ENCODE measurements at regions not wholly inside any gene's neighbourhood (a gene's known extent, or its start where the extent isn't known, plus 50 kb on each side); places are given as distances from the start of the nearest gene placed in this dataset.

DNA sequence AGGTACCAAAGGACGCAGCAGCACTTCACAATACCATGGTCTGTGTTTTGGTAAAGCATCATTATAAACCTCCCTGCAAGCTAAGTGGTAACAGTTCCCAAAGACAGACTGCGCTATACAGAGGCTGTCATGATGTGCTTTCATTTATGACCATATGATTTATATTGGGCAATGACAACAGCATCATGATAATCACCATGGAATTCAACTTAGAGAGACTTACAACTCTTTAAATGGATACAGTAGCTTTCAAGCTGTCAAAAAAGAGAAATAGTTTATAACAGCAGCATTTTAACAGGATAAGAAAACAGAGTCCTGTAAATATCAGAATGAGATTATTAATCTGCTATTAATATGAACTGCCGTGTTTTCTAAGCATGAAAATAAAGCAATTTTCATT lies 341.7 kb downstream of the GPR37 start:
- TF ChIP-seq JUNB (IDR thresholded peaks at IDR 0.05; ENCODE audit: unreplicated experiment) = no peak
- TF ChIP-seq, protein P1, sequence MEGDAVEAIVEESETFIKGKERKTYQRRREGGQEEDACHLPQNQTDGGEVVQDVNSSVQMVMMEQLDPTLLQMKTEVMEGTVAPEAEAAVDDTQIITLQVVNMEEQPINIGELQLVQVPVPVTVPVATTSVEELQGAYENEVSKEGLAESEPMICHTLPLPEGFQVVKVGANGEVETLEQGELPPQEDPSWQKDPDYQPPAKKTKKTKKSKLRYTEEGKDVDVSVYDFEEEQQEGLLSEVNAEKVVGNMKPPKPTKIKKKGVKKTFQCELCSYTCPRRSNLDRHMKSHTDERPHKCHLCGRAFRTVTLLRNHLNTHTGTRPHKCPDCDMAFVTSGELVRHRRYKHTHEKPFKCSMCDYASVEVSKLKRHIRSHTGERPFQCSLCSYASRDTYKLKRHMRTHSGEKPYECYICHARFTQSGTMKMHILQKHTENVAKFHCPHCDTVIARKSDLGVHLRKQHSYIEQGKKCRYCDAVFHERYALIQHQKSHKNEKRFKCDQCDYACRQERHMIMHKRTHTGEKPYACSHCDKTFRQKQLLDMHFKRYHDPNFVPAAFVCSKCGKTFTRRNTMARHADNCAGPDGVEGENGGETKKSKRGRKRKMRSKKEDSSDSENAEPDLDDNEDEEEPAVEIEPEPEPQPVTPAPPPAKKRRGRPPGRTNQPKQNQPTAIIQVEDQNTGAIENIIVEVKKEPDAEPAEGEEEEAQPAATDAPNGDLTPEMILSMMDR (conservative IDR thresholded peaks at IDR 0.05; ENCODE audit: low read depth in 2 of 2) = no peak
- TF ChIP-seq, protein P2, sequence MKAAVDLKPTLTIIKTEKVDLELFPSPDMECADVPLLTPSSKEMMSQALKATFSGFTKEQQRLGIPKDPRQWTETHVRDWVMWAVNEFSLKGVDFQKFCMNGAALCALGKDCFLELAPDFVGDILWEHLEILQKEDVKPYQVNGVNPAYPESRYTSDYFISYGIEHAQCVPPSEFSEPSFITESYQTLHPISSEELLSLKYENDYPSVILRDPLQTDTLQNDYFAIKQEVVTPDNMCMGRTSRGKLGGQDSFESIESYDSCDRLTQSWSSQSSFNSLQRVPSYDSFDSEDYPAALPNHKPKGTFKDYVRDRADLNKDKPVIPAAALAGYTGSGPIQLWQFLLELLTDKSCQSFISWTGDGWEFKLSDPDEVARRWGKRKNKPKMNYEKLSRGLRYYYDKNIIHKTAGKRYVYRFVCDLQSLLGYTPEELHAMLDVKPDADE (IDR thresholded peaks at IDR 0.05) = no peak
- no peak for TF ChIP-seq EZH2phosphoT487 (IDR thresholded peaks at IDR 0.05; ENCODE audit: unreplicated experiment)
- TF ChIP-seq EZH2 (IDR thresholded peaks at IDR 0.05; ENCODE audit: low read depth, unreplicated experiment) = no peak
- TF ChIP-seq ZNF114 (CRISPR knock-in tag; IDR thresholded peaks at IDR 0.05) = no peak
- TF ChIP-seq POLR2AphosphoS5 (IDR thresholded peaks at IDR 0.05; ENCODE audit: low read depth) = no peak
- TF ChIP-seq, protein P3, sequence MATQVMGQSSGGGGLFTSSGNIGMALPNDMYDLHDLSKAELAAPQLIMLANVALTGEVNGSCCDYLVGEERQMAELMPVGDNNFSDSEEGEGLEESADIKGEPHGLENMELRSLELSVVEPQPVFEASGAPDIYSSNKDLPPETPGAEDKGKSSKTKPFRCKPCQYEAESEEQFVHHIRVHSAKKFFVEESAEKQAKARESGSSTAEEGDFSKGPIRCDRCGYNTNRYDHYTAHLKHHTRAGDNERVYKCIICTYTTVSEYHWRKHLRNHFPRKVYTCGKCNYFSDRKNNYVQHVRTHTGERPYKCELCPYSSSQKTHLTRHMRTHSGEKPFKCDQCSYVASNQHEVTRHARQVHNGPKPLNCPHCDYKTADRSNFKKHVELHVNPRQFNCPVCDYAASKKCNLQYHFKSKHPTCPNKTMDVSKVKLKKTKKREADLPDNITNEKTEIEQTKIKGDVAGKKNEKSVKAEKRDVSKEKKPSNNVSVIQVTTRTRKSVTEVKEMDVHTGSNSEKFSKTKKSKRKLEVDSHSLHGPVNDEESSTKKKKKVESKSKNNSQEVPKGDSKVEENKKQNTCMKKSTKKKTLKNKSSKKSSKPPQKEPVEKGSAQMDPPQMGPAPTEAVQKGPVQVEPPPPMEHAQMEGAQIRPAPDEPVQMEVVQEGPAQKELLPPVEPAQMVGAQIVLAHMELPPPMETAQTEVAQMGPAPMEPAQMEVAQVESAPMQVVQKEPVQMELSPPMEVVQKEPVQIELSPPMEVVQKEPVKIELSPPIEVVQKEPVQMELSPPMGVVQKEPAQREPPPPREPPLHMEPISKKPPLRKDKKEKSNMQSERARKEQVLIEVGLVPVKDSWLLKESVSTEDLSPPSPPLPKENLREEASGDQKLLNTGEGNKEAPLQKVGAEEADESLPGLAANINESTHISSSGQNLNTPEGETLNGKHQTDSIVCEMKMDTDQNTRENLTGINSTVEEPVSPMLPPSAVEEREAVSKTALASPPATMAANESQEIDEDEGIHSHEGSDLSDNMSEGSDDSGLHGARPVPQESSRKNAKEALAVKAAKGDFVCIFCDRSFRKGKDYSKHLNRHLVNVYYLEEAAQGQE (IDR thresholded peaks at IDR 0.05; ENCODE audit: unreplicated experiment) = no peak
- TF ChIP-seq CREB1 (CRISPR knock-in tag; IDR thresholded peaks at IDR 0.05; ENCODE audit: low read depth) = no peak
- no peak for TF ChIP-seq ZNF331 (CRISPR knock-in tag; IDR thresholded peaks at IDR 0.05; ENCODE audit: low read depth)
- TF ChIP-seq, protein P4, sequence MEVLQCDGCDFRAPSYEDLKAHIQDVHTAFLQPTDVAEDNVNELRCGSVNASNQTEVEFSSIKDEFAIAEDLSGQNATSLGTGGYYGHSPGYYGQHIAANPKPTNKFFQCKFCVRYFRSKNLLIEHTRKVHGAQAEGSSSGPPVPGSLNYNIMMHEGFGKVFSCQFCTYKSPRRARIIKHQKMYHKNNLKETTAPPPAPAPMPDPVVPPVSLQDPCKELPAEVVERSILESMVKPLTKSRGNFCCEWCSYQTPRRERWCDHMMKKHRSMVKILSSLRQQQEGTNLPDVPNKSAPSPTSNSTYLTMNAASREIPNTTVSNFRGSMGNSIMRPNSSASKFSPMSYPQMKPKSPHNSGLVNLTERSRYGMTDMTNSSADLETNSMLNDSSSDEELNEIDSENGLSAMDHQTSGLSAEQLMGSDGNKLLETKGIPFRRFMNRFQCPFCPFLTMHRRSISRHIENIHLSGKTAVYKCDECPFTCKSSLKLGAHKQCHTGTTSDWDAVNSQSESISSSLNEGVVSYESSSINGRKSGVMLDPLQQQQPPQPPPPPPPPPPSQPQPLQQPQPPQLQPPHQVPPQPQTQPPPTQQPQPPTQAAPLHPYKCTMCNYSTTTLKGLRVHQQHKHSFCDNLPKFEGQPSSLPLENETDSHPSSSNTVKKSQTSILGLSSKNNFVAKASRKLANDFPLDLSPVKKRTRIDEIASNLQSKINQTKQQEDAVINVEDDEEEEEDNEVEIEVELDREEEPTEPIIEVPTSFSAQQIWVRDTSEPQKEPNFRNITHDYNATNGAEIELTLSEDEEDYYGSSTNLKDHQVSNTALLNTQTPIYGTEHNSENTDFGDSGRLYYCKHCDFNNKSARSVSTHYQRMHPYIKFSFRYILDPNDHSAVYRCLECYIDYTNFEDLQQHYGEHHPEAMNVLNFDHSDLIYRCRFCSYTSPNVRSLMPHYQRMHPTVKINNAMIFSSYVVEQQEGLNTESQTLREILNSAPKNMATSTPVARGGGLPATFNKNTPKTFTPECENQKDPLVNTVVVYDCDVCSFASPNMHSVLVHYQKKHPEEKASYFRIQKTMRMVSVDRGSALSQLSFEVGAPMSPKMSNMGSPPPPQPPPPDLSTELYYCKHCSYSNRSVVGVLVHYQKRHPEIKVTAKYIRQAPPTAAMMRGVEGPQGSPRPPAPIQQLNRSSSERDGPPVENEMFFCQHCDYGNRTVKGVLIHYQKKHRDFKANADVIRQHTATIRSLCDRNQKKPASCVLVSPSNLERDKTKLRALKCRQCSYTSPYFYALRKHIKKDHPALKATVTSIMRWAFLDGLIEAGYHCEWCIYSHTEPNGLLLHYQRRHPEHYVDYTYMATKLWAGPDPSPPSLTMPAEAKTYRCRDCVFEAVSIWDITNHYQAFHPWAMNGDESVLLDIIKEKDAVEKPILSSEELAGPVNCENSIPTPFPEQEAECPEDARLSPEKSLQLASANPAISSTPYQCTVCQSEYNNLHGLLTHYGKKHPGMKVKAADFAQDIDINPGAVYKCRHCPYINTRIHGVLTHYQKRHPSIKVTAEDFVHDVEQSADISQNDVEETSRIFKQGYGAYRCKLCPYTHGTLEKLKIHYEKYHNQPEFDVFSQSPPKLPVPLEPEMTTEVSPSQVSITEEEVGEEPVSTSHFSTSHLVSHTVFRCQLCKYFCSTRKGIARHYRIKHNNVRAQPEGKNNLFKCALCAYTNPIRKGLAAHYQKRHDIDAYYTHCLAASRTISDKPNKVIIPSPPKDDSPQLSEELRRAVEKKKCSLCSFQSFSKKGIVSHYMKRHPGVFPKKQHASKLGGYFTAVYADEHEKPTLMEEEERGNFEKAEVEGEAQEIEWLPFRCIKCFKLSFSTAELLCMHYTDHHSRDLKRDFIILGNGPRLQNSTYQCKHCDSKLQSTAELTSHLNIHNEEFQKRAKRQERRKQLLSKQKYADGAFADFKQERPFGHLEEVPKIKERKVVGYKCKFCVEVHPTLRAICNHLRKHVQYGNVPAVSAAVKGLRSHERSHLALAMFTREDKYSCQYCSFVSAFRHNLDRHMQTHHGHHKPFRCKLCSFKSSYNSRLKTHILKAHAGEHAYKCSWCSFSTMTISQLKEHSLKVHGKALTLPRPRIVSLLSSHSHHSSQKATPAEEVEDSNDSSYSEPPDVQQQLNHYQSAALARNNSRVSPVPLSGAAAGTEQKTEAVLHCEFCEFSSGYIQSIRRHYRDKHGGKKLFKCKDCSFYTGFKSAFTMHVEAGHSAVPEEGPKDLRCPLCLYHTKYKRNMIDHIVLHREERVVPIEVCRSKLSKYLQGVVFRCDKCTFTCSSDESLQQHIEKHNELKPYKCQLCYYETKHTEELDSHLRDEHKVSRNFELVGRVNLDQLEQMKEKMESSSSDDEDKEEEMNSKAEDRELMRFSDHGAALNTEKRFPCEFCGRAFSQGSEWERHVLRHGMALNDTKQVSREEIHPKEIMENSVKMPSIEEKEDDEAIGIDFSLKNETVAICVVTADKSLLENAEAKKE (CRISPR knock-in tag; IDR thresholded peaks at IDR 0.05) = no peak

Measured in GM23338 (cell line).